Thyroid gland (tissue), 4 donors: ENCODE measurements at regions not wholly inside any gene's neighbourhood (a gene's known extent, or its start where the extent isn't known, plus 50 kb on each side); places are given as distances from the start of the nearest gene placed in this dataset.

Experiments
- POLR2A ChIP-seq, 2 donors: fragments of 450-650 bp; IDR thresholded peaks; one replicate each; pipeline ENCODE4 v1.6.1; 2017; ENCODE audit warnings: antibody characterized with exemption in 2 of 2, mild to moderate bottlenecking in 2 of 2, moderate library complexity in 1 of 2
- TF ChIP-seq, protein P1 (sequence below), 6 experiments: fragments of 200-600 bp in 3 of 6; fragments of 450-650 bp in 3 of 6; sonication (generic) in 3 of 6; IDR thresholded peaks; one replicate each; pipeline ENCODE4 v1.5.1; 2016 to 2019; ENCODE audit warnings: antibody characterized with exemption in 6 of 6, mild to moderate bottlenecking in 2 of 6, inconsistent platforms in 1 of 6, moderate library complexity in 1 of 6

DNA sequence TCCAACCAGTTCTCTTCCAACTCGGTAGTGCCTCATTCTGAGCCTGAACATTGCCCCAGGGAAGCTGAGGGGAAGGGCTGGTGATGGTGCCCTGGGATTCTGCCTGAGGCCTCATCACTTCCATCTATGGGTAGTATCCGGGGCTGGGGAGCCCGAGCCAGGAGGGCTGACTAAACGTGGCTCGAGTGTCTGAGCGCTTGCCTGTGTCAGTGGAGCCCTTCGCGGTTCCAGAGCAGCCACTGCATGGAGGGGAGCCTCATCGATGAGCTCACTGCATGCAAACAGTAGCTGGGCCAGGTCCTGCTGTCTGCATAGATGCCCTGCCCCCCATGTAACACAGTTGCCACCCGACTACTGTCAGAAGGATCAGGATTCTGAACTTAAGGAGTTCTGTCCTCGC is 129.3 kb downstream of the GLI2 start:
- TF ChIP-seq, protein P1, sequence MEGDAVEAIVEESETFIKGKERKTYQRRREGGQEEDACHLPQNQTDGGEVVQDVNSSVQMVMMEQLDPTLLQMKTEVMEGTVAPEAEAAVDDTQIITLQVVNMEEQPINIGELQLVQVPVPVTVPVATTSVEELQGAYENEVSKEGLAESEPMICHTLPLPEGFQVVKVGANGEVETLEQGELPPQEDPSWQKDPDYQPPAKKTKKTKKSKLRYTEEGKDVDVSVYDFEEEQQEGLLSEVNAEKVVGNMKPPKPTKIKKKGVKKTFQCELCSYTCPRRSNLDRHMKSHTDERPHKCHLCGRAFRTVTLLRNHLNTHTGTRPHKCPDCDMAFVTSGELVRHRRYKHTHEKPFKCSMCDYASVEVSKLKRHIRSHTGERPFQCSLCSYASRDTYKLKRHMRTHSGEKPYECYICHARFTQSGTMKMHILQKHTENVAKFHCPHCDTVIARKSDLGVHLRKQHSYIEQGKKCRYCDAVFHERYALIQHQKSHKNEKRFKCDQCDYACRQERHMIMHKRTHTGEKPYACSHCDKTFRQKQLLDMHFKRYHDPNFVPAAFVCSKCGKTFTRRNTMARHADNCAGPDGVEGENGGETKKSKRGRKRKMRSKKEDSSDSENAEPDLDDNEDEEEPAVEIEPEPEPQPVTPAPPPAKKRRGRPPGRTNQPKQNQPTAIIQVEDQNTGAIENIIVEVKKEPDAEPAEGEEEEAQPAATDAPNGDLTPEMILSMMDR (IDR thresholded peaks at IDR 0.05): no peak
- no peak for TF ChIP-seq POLR2A (IDR thresholded peaks at IDR 0.05)
